ENCODE measurements at regions not wholly inside any gene's neighbourhood (a gene's known extent, or its start where the extent isn't known, plus 50 kb on each side); places are given as distances from the start of the nearest gene placed in this dataset.

DNA sequence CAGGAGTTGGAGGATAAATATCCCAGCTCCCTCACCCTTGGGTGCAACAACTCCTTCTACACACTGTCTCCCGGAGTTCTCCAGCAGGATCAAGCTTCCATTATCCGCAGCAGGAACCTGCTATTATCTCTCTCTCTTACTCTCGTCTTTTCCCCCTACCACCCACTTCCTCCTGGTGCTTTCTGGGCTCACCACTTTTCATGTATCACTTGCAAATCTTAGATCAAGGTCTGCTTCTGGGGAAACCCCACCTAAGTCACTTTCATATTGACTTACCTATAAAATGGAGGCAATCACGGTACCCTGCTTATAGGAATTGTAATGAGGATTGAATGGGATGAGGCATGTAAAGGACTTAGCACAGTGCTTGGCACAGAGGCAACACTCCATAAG, 589.5 kb downstream of the BCOR start:
- no peak for TF ChIP-seq CTCF (IDR thresholded peaks at IDR 0.05; ENCODE audit: low read depth, low read length)
- TF ChIP-seq EZH2phosphoT487 (IDR thresholded peaks at IDR 0.05; ENCODE audit: low read depth) = no peak

All from OCI-LY3 (cell line).